WTC11 (cell line): ENCODE measurements at regions not wholly inside any gene's neighbourhood (a gene's known extent, or its start where the extent isn't known, plus 50 kb on each side); places are given as distances from the start of the nearest gene placed in this dataset.

Source experiments
- ATAC-seq: fragments of 200-7000 bp; cut with Tn5 transposase; 2 replicates; pipeline ENCODE4 v1.10.0; 2021; ENCODE audit warnings: mild to moderate bottlenecking, moderate library complexity
- CTCF ChIA-PET: fragments of 300-600 bp; sonication (Branson Sonifier 250); formaldehyde crosslinking; loops from one replicate; lab custom pipeline; 2021; ENCODE audit warnings: antibody characterized with exemption; lab: Charles Lee
- POLR2A ChIA-PET: fragments of 350-600 bp; sonication (Branson Sonifier 250); formaldehyde crosslinking; loops from one replicate; lab custom pipeline; 2021; ENCODE audit warnings: antibody characterized with exemption; lab: Charles Lee
- DNase-seq: peaks from one replicate; pipeline ENCODE4 v3.0.0; 2021; ENCODE audit warnings: low spot score
- H3K27ac Mint-ChIP-seq: 2 replicates; pipeline ENCODE4 v1.8.0; 2021; ENCODE audit warnings: mixed read lengths
- H3K27me3 Mint-ChIP-seq: 2 replicates; pipeline ENCODE4 v1.8.0; 2021; ENCODE audit warnings: low read depth, mild to moderate bottlenecking, moderate library complexity, mixed read lengths
- H3K36me3 Mint-ChIP-seq: 2 replicates; pipeline ENCODE4 v1.8.0; 2021; ENCODE audit warnings: mixed read lengths
- H3K4me1 Mint-ChIP-seq: 2 replicates; pipeline ENCODE4 v1.8.0; 2022; ENCODE audit warnings: mixed read lengths
- H3K4me3 Mint-ChIP-seq: 2 replicates; pipeline ENCODE4 v1.8.0; 2021; ENCODE audit warnings: mild to moderate bottlenecking, moderate library complexity, mixed read lengths
- H3K9me3 Mint-ChIP-seq: 2 replicates; pipeline ENCODE4 v1.8.0; 2021; ENCODE audit warnings: mixed read lengths
- CREB1 ChIP-seq: sonication (generic); formaldehyde crosslinking; IDR thresholded peaks from 2 replicates; pipeline ENCODE4 v1.8.0; 2023; ENCODE audit warnings: mild to moderate bottlenecking, missing genetic modification reagents
- E2F4 ChIP-seq: sonication (generic); formaldehyde crosslinking; IDR thresholded peaks from 2 replicates; pipeline ENCODE4 v1.8.1; 2022; ENCODE audit warnings: low read depth, mild to moderate bottlenecking, moderate library complexity, missing genetic modification reagents, borderline replicate concordance
- ELF4 ChIP-seq: sonication (generic); formaldehyde crosslinking; IDR thresholded peaks from 2 replicates; pipeline ENCODE4 v1.8.1; 2022; ENCODE audit warnings: low read depth, mild to moderate bottlenecking, moderate library complexity, missing genetic modification reagents
- FOXJ3 ChIP-seq: sonication (generic); formaldehyde crosslinking; IDR thresholded peaks from 2 replicates; pipeline ENCODE4 v1.9.0; 2021; ENCODE audit warnings: missing genetic modification reagents, mild to moderate bottlenecking, borderline replicate concordance
- FOXK1 ChIP-seq: sonication (generic); formaldehyde crosslinking; IDR thresholded peaks from 2 replicates; pipeline ENCODE4 v1.8.0; 2022; ENCODE audit warnings: mild to moderate bottlenecking, moderate library complexity, missing genetic modification reagents
- GABPB1 ChIP-seq: sonication (generic); formaldehyde crosslinking; IDR thresholded peaks from 2 replicates; pipeline ENCODE4 v1.8.1; 2023; ENCODE audit warnings: mild to moderate bottlenecking, missing genetic modification reagents
- MYBL2 ChIP-seq: sonication (generic); formaldehyde crosslinking; IDR thresholded peaks from 2 replicates; pipeline ENCODE4 v1.8.1; 2023; ENCODE audit warnings: mild to moderate bottlenecking, moderate library complexity, missing genetic modification reagents
- NFATC4 ChIP-seq: fragments of 250-450 bp; sonication (Bioruptor Pico); IDR thresholded peaks from 2 replicates; pipeline ENCODE4 v1.9.0; 2021; ENCODE audit warnings: mild to moderate bottlenecking
- NFYB ChIP-seq: sonication (generic); formaldehyde crosslinking; conservative IDR thresholded peaks from 2 replicates; pipeline ENCODE4 v1.8.0; 2022; ENCODE audit warnings: low read depth, missing genetic modification reagents
- NR2C2 ChIP-seq: sonication (generic); formaldehyde crosslinking; IDR thresholded peaks from 2 replicates; pipeline ENCODE4 v1.8.0; 2022; ENCODE audit warnings: mild to moderate bottlenecking, missing genetic modification reagents
- PRRX2 ChIP-seq: fragments of 250-450 bp; sonication (Bioruptor Pico); IDR thresholded peaks from 2 replicates; pipeline ENCODE4 v1.8.0; 2021; ENCODE audit warnings: mild to moderate bottlenecking
- RELA ChIP-seq: sonication (generic); formaldehyde crosslinking; IDR thresholded peaks from 2 replicates; pipeline ENCODE4 v1.8.1; 2022; ENCODE audit warnings: missing genetic modification reagents, mild to moderate bottlenecking, borderline replicate concordance
- TP53 ChIP-seq: sonication (generic); formaldehyde crosslinking; IDR thresholded peaks from 2 replicates; pipeline ENCODE4 v1.8.1; 2023; ENCODE audit warnings: mild to moderate bottlenecking, missing genetic modification reagents
- USF1 ChIP-seq: sonication (generic); formaldehyde crosslinking; IDR thresholded peaks from 2 replicates; pipeline ENCODE4 v1.8.0; 2022; ENCODE audit warnings: mild to moderate bottlenecking, missing genetic modification reagents
- ZBTB21 ChIP-seq: sonication (generic); formaldehyde crosslinking; IDR thresholded peaks from 2 replicates; pipeline ENCODE4 v1.8.1; 2023; ENCODE audit warnings: mild to moderate bottlenecking, missing genetic modification reagents, borderline replicate concordance
- ZNF138 ChIP-seq: sonication (generic); formaldehyde crosslinking; conservative IDR thresholded peaks from 2 replicates; pipeline ENCODE4 v1.8.1; 2022; ENCODE audit warnings: mild to moderate bottlenecking, moderate library complexity, missing genetic modification reagents
- ZNF232 ChIP-seq: sonication (generic); formaldehyde crosslinking; IDR thresholded peaks from 2 replicates; pipeline ENCODE4 v1.8.0; 2022; ENCODE audit warnings: mild to moderate bottlenecking, missing genetic modification reagents
- ZNF671 ChIP-seq: fragments of 250-450 bp; sonication (Bioruptor Pico); IDR thresholded peaks from 2 replicates; pipeline ENCODE4 v1.8.0; 2021; ENCODE audit warnings: mild to moderate bottlenecking
- TF ChIP-seq, protein P1 (sequence below): sonication (generic); formaldehyde crosslinking; IDR thresholded peaks from 2 replicates; pipeline ENCODE4 v1.8.1; 2023; ENCODE audit warnings: mild to moderate bottlenecking, missing genetic modification reagents
- TF ChIP-seq, protein P2 (sequence below): sonication (generic); formaldehyde crosslinking; IDR thresholded peaks from 2 replicates; pipeline ENCODE4 v1.8.0; 2023; ENCODE audit warnings: missing genetic modification reagents
- TF ChIP-seq, protein P3 (sequence below): sonication (generic); formaldehyde crosslinking; IDR thresholded peaks from 2 replicates; pipeline ENCODE4 v1.8.0; 2023; ENCODE audit warnings: missing genetic modification reagents, mild to moderate bottlenecking, borderline replicate concordance
- TF ChIP-seq, protein P4 (sequence below): sonication (generic); formaldehyde crosslinking; IDR thresholded peaks from 2 replicates; pipeline ENCODE4 v1.8.1; 2023; ENCODE audit warnings: mild to moderate bottlenecking, missing genetic modification reagents, moderate library complexity

DNA sequence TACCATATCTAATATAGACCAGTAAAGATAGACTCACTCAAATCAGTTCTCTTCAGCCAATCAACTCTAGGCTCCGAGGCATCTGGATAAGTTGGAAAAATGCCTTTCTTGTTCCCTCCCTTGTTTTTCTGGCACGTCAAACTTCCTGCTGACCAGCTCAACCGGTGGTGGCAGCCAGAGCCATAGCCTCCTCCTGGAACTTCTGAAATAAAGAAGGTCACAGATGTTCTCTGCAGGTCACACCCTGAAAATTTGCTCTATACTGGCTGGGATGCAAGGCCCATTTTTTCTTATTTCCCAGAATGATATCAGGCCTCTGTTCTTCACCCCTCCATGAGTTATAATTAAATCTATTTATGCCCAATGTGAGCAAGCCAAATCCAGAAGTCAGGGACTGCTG lies 81.9 kb downstream of the BMP4 start:
- Mint-ChIP-seq H3K4me3 (no peak overlapping the region), H3K27ac (no peak overlapping the region), H3K27me3 (no peaks in the 10 kb centered on the region), H3K4me1 (no peaks in the 10 kb centered on the region), H3K9me3 (peaks cover 20% of the 10 kb centered on the region), H3K36me3 (peaks cover 5% of the 10 kb centered on the region; the same call in 1 of the 2 replicates)
- POLR2A ChIA-PET, result no interaction called here
- CTCF ChIA-PET, result no interaction called here
- TF ChIP-seq NFATC4 (CRISPR knock-in tag) (no peak), GABPB1 (no peak), ZNF232 (CRISPR knock-in tag) (no peak), PRRX2 (no peak), ZNF671 (CRISPR knock-in tag) (no peak), ZBTB21 (CRISPR knock-in tag) (no peak), USF1 (CRISPR knock-in tag) (no peak)
- TF ChIP-seq, protein P1, sequence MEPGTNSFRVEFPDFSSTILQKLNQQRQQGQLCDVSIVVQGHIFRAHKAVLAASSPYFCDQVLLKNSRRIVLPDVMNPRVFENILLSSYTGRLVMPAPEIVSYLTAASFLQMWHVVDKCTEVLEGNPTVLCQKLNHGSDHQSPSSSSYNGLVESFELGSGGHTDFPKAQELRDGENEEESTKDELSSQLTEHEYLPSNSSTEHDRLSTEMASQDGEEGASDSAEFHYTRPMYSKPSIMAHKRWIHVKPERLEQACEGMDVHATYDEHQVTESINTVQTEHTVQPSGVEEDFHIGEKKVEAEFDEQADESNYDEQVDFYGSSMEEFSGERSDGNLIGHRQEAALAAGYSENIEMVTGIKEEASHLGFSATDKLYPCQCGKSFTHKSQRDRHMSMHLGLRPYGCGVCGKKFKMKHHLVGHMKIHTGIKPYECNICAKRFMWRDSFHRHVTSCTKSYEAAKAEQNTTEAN (CRISPR knock-in tag), result no peak
- ATAC-seq (no peak), DNase-seq (no peak)

DNA sequence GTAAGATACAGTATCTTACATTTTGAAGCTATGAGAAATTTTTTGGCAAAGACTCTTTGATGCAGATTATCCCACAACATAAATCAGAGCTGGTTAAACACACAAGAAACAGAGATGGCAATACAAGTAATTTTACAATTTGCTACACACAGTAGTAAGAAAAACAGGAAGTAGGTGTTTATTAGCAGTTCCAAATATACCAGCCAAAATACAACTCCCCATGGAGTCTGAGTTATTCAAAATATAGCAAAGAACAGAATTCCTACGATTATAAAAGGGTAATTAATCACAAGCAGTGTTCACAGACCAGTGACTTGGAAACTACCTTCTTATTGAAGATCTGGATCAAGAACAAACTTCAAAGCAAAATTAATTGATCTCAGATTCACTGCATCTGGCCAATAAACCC lies 83.9 kb downstream of the BMP4 start:
- CTCF ChIA-PET, result no interaction called here
- Mint-ChIP-seq H3K4me3 (no peak overlapping the region), H3K4me1 (no peaks in the 10 kb centered on the region)

DNA sequence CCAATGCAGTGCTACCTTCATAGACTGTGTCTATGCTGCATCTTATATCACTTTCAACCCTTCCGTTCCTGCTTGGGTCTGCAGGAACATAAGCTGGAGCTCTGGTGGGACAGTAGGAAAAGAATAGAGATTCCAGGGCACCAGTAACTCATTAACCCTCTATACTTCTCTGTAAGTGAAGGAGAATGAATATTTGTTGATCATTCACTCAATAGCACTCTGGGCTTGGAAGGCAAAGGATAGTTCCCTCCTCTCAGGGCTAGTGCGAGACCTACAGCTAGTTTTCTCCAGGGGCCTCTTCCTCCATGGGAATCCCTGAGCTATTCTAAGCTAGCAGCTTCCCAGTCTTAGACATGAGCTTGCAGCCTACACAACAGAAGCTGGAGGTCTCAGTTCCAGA lies 84.7 kb downstream of the BMP4 start:
- DNase-seq (no peak), ATAC-seq (no peak)
- no peaks in the 10 kb centered on the region for H3K4me1 Mint-ChIP-seq
- H3K27ac Mint-ChIP-seq, result no peak overlapping the region
- no peak overlapping the region for H3K4me3 Mint-ChIP-seq
- H3K9me3 Mint-ChIP-seq, result peaks cover 14% of the 10 kb centered on the region
- ChIA-PET POLR2A (no interaction called here), CTCF (no interaction called here)
- H3K27me3 Mint-ChIP-seq, result no peaks in the 10 kb centered on the region
- no peaks in the 10 kb centered on the region for H3K36me3 Mint-ChIP-seq
- no peak for TF ChIP-seq CREB1 (CRISPR knock-in tag)
- TF ChIP-seq TP53, result no peak
- TF ChIP-seq NR2C2 (CRISPR knock-in tag), result no peak
- TF ChIP-seq USF1 (CRISPR knock-in tag), result no peak
- TF ChIP-seq, protein P2, sequence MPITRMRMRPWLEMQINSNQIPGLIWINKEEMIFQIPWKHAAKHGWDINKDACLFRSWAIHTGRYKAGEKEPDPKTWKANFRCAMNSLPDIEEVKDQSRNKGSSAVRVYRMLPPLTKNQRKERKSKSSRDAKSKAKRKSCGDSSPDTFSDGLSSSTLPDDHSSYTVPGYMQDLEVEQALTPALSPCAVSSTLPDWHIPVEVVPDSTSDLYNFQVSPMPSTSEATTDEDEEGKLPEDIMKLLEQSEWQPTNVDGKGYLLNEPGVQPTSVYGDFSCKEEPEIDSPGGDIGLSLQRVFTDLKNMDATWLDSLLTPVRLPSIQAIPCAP (CRISPR knock-in tag), result no peak
- TF ChIP-seq, protein P3, sequence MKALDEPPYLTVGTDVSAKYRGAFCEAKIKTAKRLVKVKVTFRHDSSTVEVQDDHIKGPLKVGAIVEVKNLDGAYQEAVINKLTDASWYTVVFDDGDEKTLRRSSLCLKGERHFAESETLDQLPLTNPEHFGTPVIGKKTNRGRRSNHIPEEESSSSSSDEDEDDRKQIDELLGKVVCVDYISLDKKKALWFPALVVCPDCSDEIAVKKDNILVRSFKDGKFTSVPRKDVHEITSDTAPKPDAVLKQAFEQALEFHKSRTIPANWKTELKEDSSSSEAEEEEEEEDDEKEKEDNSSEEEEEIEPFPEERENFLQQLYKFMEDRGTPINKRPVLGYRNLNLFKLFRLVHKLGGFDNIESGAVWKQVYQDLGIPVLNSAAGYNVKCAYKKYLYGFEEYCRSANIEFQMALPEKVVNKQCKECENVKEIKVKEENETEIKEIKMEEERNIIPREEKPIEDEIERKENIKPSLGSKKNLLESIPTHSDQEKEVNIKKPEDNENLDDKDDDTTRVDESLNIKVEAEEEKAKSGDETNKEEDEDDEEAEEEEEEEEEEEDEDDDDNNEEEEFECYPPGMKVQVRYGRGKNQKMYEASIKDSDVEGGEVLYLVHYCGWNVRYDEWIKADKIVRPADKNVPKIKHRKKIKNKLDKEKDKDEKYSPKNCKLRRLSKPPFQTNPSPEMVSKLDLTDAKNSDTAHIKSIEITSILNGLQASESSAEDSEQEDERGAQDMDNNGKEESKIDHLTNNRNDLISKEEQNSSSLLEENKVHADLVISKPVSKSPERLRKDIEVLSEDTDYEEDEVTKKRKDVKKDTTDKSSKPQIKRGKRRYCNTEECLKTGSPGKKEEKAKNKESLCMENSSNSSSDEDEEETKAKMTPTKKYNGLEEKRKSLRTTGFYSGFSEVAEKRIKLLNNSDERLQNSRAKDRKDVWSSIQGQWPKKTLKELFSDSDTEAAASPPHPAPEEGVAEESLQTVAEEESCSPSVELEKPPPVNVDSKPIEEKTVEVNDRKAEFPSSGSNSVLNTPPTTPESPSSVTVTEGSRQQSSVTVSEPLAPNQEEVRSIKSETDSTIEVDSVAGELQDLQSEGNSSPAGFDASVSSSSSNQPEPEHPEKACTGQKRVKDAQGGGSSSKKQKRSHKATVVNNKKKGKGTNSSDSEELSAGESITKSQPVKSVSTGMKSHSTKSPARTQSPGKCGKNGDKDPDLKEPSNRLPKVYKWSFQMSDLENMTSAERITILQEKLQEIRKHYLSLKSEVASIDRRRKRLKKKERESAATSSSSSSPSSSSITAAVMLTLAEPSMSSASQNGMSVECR (CRISPR knock-in tag), result no peak
- no peak for TF ChIP-seq FOXK1
- TF ChIP-seq ZNF138 (CRISPR knock-in tag), result no peak
- TF ChIP-seq RELA, result no peak
- no peak for TF ChIP-seq MYBL2 (CRISPR knock-in tag)
- TF ChIP-seq NFYB, result no peak
- TF ChIP-seq, protein P4, sequence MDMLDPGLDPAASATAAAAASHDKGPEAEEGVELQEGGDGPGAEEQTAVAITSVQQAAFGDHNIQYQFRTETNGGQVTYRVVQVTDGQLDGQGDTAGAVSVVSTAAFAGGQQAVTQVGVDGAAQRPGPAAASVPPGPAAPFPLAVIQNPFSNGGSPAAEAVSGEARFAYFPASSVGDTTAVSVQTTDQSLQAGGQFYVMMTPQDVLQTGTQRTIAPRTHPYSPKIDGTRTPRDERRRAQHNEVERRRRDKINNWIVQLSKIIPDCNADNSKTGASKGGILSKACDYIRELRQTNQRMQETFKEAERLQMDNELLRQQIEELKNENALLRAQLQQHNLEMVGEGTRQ (CRISPR knock-in tag), result no peak
- TF ChIP-seq FOXJ3 (CRISPR knock-in tag), result no peak

More for the DNA sequence above, 83.9 kb downstream of the BMP4 start:
- no peak for DNase-seq
- POLR2A ChIA-PET, result no interaction called here
- no peak for ATAC-seq
- H3K27me3 Mint-ChIP-seq, result no peaks in the 10 kb centered on the region
- no peak overlapping the region for H3K27ac Mint-ChIP-seq
- H3K9me3 Mint-ChIP-seq, result peaks cover 19% of the 10 kb centered on the region
- TF ChIP-seq ELF4, result no peak
- no peak for TF ChIP-seq NFATC4 (CRISPR knock-in tag)
- no peak for TF ChIP-seq E2F4 (CRISPR knock-in tag)
- H3K36me3 Mint-ChIP-seq, result peaks cover 3% of the 10 kb centered on the region; the same call in 1 of the 2 replicates
